ENCODE measurements at regions not wholly inside any gene's neighbourhood (a gene's known extent, or its start where the extent isn't known, plus 50 kb on each side); places are given as distances from the start of the nearest gene placed in this dataset.

DNA sequence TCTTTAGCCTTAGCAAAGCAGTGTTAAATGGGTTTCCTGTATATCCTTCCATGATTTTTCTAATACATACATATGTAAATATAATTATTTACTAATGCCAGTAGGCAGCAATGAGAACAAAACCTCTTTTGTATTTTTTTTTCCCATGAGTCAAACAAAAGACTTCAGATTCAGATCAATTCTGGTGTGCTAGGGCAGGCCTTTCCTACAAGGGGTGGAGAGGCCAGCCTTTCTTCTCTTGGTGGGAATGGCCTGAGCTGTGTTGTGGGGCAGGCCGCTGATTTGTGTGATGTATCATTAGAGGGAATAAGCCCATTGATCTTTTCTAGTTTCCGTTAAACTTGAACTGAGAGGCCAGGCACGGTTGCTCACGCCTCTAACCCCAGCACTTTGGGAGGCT, 115.5 kb upstream of the DMRT1 start:
- Histone ChIP-seq H4K8ac (ENCODE audit: low read depth in 2 of 2, low read length in 2 of 2) (no peak overlapping the region), H3K14ac (replicated peaks; ENCODE audit: low read depth, low read length) (no peak overlapping the region), H3K4me3 (ENCODE audit: insufficient read depth, low read depth, low read length) (no peak overlapping the region), H3K4me2 (ENCODE audit: low read depth, low read length) (no peak overlapping the region), H2AK9ac (replicated peaks; ENCODE audit: low read depth, low read length, poor library complexity) (no peak overlapping the region), H2BK120ac (ENCODE audit: low read depth, low read length) (no peak overlapping the region), H3K18ac (ENCODE audit: low read depth, low read length) (no peak overlapping the region), H3K36me3 (ENCODE audit: control insufficient read depth, insufficient read depth, low read length) (peaks cover 13% of the 10 kb centered on the region), H3K9me3 (ENCODE audit: control insufficient read depth, insufficient read depth, low read length) (no peaks in the 10 kb centered on the region), H3K23ac (ENCODE audit: low read depth, low read length) (no peak overlapping the region), H3K4me1 (ENCODE audit: control insufficient read depth, insufficient read depth, low read length) (no peaks in the 10 kb centered on the region), H3K4ac (ENCODE audit: low read depth, low read length) (no peak overlapping the region), H2BK5ac (ENCODE audit: low read depth, low read length, poor library complexity, severe bottlenecking) (no peak overlapping the region), H3K9me1 (ENCODE audit: insufficient read depth, low read length) (peaks cover 5% of the 10 kb centered on the region; the same call in 1 of the 2 replicates), H3K56ac (ENCODE audit: extremely low read depth, insufficient read depth, low read length) (no peak overlapping the region), H2AFZ (replicated peaks; ENCODE audit: low read length, poor library complexity) (no peak overlapping the region), H4K91ac (ENCODE audit: insufficient read depth, low read depth, low read length) (no peak overlapping the region), H4K20me1 (ENCODE audit: insufficient read depth, low read length) (no peaks in the 10 kb centered on the region), H3K79me1 (ENCODE audit: low read depth in 1 of 2, low read length in 2 of 2) (peaks cover 37 to 65% of the 10 kb centered on the region in 2 experiments), H3K27me3 (ENCODE audit: control insufficient read depth, insufficient read depth, low read length) (no peaks in the 10 kb centered on the region), H3K27ac (ENCODE audit: insufficient read depth, low read length) (no peak overlapping the region), H4K5ac (ENCODE audit: low read depth, low read length) (no peak overlapping the region), H2BK20ac (ENCODE audit: low read depth, low read length) (no peak overlapping the region), H2BK15ac (ENCODE audit: low read depth, low read length) (no peak overlapping the region), H2AK5ac (ENCODE audit: low read depth, low read length) (no peak overlapping the region), H3K9ac (ENCODE audit: low read depth, low read length) (no peak overlapping the region)
- CTCF ChIA-PET, result interaction anchor here (0.6 kb wide), 1 partner anchor 23 kb away, joined by 3 read pairs; no protein-coding TSS in a partner anchor
- POLR2A ChIA-PET (ENCODE audit: unreplicated experiment), result no interaction called here
- no TSS peak for BruUV-seq (replicated peaks)
- in situ Hi-C loops (cut with MboI; ENCODE audit: low sequenced_read_pairs) (no loop called here), intact Hi-C loops (cut with micrococcal nuclease) (no loop called here), dilution Hi-C loops (cut with HindIII; ENCODE audit: low sequenced_read_pairs, unreplicated experiment) (no loop called here)
- DNase-seq (no peak), ATAC-seq (ENCODE audit: low read depth) (no peak)
- TF ChIP-seq RCOR1 (IDR thresholded peaks at IDR 0.05; ENCODE audit: insufficient replicate concordance, low read length) (no peak), NFE2L2 (IDR thresholded peaks at IDR 0.05; ENCODE audit: low read depth, low read length) (no peak), CHD1 (IDR thresholded peaks at IDR 0.05; ENCODE audit: low read depth, low read length) (no peak), MAZ (IDR thresholded peaks at IDR 0.05; ENCODE audit: borderline replicate concordance, low read depth, low read length) (no peak), RAD21 (IDR thresholded peaks at IDR 0.05; ENCODE audit: low read length) (no peak), MXI1 (IDR thresholded peaks at IDR 0.05; ENCODE audit: borderline replicate concordance, low read depth, low read length) (no peak), USF2 (IDR thresholded peaks at IDR 0.05; ENCODE audit: low read depth, low read length) (no peak), POLR2A (IDR thresholded peaks at IDR 0.05; ENCODE audit: low read depth, low read length) (no peak), CEBPB (IDR thresholded peaks at IDR 0.05; ENCODE audit: low read depth, low read length) (no peak), SMC3 (IDR thresholded peaks at IDR 0.05; ENCODE audit: low read depth, low read length) (no peak)
- TF ChIP-seq, protein P1, sequence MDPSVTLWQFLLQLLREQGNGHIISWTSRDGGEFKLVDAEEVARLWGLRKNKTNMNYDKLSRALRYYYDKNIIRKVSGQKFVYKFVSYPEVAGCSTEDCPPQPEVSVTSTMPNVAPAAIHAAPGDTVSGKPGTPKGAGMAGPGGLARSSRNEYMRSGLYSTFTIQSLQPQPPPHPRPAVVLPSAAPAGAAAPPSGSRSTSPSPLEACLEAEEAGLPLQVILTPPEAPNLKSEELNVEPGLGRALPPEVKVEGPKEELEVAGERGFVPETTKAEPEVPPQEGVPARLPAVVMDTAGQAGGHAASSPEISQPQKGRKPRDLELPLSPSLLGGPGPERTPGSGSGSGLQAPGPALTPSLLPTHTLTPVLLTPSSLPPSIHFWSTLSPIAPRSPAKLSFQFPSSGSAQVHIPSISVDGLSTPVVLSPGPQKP (IDR thresholded peaks at IDR 0.05; ENCODE audit: borderline replicate concordance, low read depth, low read length), result no peak
- 84% methylated on average over 3 of the region's 4 CpGs; no CpG with 5 or more reads in 1 of the 2 experiments for WGBS, 2 experiments (ENCODE audit: extremely low coverage in 2 of 2, insufficient read length in 1 of 2)

Data from IMR-90 (cell line).